ENCODE measurements at regions not wholly inside any gene's neighbourhood (a gene's known extent, or its start where the extent isn't known, plus 50 kb on each side); places are given as distances from the start of the nearest gene placed in this dataset.

DNA sequence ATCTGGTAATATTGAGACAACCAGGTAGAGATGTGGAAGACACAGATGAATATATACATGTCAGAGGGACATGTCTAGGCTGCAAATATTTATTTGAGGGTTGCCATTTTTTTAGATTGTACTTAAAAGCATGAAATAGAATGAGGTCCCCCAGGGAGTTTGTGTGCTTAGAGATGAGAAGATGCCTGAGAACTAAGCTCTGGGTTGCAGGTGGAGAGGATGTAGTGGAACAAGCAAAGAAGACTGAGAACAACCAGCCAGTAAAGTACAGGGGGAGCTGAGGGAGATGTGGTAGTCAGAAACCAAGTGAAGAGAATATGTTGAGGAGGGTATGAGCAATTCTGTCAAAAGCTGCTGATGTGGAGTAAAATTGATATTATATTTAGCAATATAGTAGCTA lies 95.6 kb upstream of the UNC5C start:
- TF ChIP-seq CTCF (IDR thresholded peaks at IDR 0.05) = no peak
- no peak for TF ChIP-seq POLR2A (IDR thresholded peaks at IDR 0.05)
- TF ChIP-seq POLR2AphosphoS5 (IDR thresholded peaks at IDR 0.05) = no peak
- TF ChIP-seq EP300 (IDR thresholded peaks at IDR 0.05) = no peak
